Kidney (tissue), 13 donors: ENCODE measurements at regions not wholly inside any gene's neighbourhood (a gene's known extent, or its start where the extent isn't known, plus 50 kb on each side); places are given as distances from the start of the nearest gene placed in this dataset.

Source experiments
- DNase-seq, 5 donors: peaks; one replicate each; pipeline ENCODE4 v3.0.0-alpha.2; 2013 to 2020
- FAIRE-seq: peaks from 2 replicates; lab custom pipeline; 2012; peaks lifted over from hg19 to GRCh38; lab: Jason Lieb, UNC
- H3K27ac ChIP-seq, 2 donors: one replicate each; pipeline ENCODE4 v1.7.0; 2013; ENCODE audit warnings: low read depth in 2 of 2, low read length in 2 of 2, inconsistent platforms in 1 of 2
- H3K27me3 ChIP-seq: one replicate; pipeline ENCODE4 v1.7.1; 2013; ENCODE audit warnings: low read length, inconsistent platforms; ENCODE audit not compliant: control insufficient read depth, insufficient read depth
- H3K36me3 ChIP-seq, 3 donors: one replicate each; pipeline versions ENCODE4 v1.7.0 to v1.7.1; 2013; ENCODE audit warnings: low read length in 3 of 3, control low read depth in 1 of 3, inconsistent platforms in 1 of 3; ENCODE audit not compliant: insufficient read depth in 3 of 3, control insufficient read depth in 2 of 3
- H3K4me1 ChIP-seq, 3 donors: one replicate each; pipeline versions ENCODE4 v1.7.0 to v1.7.1; 2013; ENCODE audit warnings: low read length in 3 of 3, inconsistent platforms in 1 of 3, low read depth in 1 of 3; ENCODE audit not compliant: control insufficient read depth in 2 of 3, insufficient read depth in 2 of 3
- H3K4me3 ChIP-seq, 3 donors: one replicate each; pipeline versions ENCODE4 v1.7.0 to v1.8.1; 2013; ENCODE audit warnings: low read length in 3 of 3, control low read depth in 1 of 3, inconsistent platforms in 1 of 3
- H3K9ac ChIP-seq, 3 donors: one replicate each; pipeline versions ENCODE4 v1.7.0 to v1.7.1; 2013; ENCODE audit warnings: low read length in 3 of 3, control low read depth in 1 of 3, inconsistent platforms in 1 of 3
- H3K9me3 ChIP-seq, 3 donors: one replicate each; pipeline versions ENCODE4 v1.7.0 to v1.7.1; 2013; ENCODE audit warnings: low read length in 3 of 3, control low read depth in 1 of 3, inconsistent platforms in 1 of 3; ENCODE audit not compliant: control insufficient read depth in 2 of 3, insufficient read depth in 1 of 3
- CTCF ChIP-seq: IDR thresholded peaks from 3 replicates; pipeline ENCODE4 v1.5.1; 2012; ENCODE audit warnings: mild to moderate bottlenecking, moderate library complexity, borderline replicate concordance; ENCODE audit not compliant: insufficient read depth; ENCODE audit errors: extremely low read depth
- intact Hi-C: fragments of 100-400 bp; cut with DNase I; formaldehyde crosslinking; loops from one replicate; pipeline ENCODE4 v1.11.1; 2022
- donor health status: control.
- donor health status: control.
- donor health status: control.
- donor health status: control.
- donor health status: control.
- donor health status: DM: yes; HTN: yes; CAD: no.
- donor health status: Normal renal cell carcinoma (clear cell type).

- TF ChIP-seq CTCF = no peak
- no peak overlapping the region for H3K4me3 ChIP-seq
- DNase-seq (no peak), FAIRE-seq (no peak)
- no peak overlapping the region for H3K9ac ChIP-seq
- H3K27ac ChIP-seq = no peak overlapping the region
- intact Hi-C loops = no loop called here
- no peaks in the 10 kb centered on the region for H3K27me3 ChIP-seq
- H3K4me1 ChIP-seq = peaks cover 0 to 4% (median 0%) of the 10 kb centered on the region in 3 donors
- H3K36me3 ChIP-seq = no peaks in the 10 kb centered on the region
- no peaks in the 10 kb centered on the region for H3K9me3 ChIP-seq
Observed at GRCh38 chr2:173584676-173585458, 230.2 kb downstream of the CDCA7 start.

- H3K27me3 ChIP-seq = no peaks in the 10 kb centered on the region
- H3K4me1 ChIP-seq = peaks cover 0 to 4% (median 0%) of the 10 kb centered on the region in 3 donors
- H3K36me3 ChIP-seq = no peaks in the 10 kb centered on the region
- no peak overlapping the region for H3K4me3 ChIP-seq
- no peaks in the 10 kb centered on the region for H3K9me3 ChIP-seq
- intact Hi-C loops = no loop called here
- H3K9ac ChIP-seq = no peak overlapping the region
- no peak overlapping the region for H3K27ac ChIP-seq
- TF ChIP-seq CTCF = no peak
- no peak for FAIRE-seq
- no peak for DNase-seq
Observed at GRCh38 chr2:173588931-173589369, 234.3 kb downstream of the CDCA7 start.

- H3K27ac ChIP-seq = no peak overlapping the region
Observed at GRCh38 chr2:173589604-173590275, 235.1 kb downstream of the CDCA7 start.

More at GRCh38 chr2:173589604-173590275, 235.1 kb downstream of the CDCA7 start:
- no peak for TF ChIP-seq CTCF
- FAIRE-seq (no peak), DNase-seq (no peak)
- Histone ChIP-seq H3K4me3 (no peak overlapping the region), H3K27me3 (no peaks in the 10 kb centered on the region), H3K4me1 (peaks cover 0 to 4% (median 0%) of the 10 kb centered on the region in 3 donors), H3K9ac (no peak overlapping the region), H3K9me3 (no peaks in the 10 kb centered on the region), H3K36me3 (no peaks in the 10 kb centered on the region)
- intact Hi-C loops = no loop called here
